NCI-H2196 (cell line): ENCODE measurements at regions not wholly inside any gene's neighbourhood (a gene's known extent, or its start where the extent isn't known, plus 50 kb on each side); places are given as distances from the start of the nearest gene placed in this dataset.

Experiments used
- DNase-seq: peaks from one replicate; lab custom pipeline; 2025; ENCODE audit not compliant: unreplicated experiment; lab: John Stamatoyannopoulos, UW

DNA sequence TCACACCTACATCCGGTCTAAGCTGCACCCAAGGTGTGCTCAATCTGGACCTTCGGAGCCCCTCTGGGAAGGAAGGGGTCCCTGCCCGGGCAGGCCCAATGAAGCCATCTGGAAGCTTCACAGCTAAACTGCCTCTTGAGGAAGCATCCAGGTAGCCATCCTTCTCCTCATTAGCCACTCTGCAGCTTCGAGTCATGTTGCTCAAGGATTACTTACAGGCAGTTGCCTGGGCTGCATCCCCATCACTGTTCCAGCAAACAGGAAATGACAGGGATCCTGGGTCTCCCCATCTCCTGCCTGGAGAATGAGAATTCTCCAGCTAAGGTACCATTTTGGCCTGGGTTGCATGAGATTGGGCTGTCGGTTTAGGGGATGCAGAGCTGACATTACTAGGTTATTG is 91.7 kb downstream of the ERMARD start:
- DNase-seq = no peak

DNA sequence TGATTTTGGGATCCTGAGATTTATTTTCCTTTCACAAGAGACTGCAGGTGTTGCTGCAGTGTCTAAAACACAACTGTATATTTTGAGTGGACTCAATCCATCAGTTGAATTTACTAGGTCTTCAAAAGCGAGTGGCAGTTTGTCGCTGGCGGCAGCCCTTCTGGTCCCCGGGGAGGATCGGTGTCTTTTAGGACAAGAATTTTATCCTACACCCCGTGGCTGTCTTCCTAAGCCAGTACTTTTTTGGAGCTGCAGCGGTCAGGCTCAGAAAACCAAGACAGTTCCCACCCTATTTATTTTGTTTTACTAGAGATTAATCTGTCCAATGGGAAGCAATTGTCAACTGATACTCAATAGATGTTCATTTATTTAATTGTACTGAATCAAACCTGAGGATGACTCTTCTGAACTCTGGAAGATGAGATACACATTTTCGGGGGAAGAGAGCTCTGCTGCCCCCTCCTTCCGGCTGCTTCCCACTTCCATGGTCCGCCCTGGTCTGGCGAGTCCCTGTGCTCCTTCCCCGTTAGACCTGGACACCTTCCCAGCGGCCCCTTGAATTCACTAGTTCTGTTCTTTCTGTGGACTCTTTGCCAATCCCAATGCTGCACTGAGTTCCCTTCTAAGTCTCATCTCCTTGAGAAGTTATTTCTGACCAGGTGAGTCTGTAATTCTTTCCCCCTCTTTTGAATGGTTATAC is 90.6 kb downstream of the ERMARD start:
- no peak for DNase-seq

DNA sequence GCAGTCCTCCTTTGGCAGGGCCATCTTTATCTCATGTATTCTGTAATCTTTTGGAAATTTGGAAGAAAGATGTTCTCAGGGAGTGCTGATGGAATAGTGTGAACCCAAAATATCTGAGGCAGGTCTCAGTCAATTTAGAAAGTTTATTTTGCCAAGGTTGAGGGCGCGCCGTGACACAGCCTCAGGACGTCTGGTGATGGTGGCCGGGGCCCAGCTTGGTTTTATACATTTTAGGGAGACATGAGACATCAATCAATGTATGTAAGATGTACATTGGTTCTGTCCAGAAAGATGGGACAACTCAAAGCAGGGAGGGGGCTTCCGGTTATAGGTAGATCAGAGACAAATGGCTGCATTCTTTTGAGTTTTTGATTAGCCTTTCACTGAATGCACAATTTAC is 89.8 kb downstream of the ERMARD start:
- DNase-seq = no peak

DNA sequence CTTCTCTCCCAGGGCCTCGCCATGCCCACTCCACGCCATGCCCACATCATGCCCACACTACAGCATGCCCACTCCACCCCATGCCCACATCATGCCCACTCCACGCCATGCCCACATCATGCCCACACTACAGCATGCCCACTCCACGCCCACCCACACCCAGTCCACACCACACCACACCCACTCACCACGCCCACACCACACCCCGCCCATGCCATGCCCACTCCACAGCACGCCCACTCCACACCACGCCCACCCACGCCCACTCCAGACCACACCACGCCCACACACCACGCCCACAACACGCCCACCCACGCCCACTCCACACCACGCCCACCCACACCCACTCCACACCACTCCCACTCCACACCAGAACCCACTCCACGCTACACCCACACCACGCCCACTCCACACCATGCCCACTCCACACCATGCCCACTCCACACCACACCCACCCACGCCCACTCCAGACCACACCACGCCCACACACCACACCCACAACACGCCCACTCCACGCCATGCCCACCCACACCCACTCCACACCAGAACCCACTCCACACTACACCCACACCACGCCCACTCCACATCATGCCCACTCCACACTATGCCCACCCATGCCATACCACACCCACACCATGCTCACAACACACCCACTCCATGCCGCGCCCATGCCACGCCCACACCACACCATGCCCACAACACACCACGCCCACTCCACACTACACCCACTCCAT is 88.6 kb downstream of the ERMARD start:
- DNase-seq = no peak

DNA sequence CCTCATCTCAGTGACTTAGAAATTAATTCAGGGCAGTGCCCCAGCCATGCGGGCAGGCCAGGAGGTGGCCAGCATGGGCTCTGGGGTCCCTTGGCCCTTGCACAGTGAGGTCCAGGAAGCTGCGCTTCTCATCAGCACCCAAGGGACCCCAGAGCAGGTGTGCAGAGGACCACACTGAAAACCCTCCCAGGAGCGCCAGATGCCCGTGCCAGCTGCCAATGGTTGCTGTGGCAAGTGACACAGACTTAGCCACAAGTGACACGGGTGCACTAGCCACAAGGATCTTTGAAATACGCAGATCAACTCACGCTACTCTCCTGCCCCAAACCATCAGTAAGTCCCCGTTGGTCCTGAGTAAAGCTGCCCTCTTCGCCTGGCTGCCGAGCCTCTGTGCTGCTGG is 88.1 kb downstream of the ERMARD start:
- no peak for DNase-seq

DNA sequence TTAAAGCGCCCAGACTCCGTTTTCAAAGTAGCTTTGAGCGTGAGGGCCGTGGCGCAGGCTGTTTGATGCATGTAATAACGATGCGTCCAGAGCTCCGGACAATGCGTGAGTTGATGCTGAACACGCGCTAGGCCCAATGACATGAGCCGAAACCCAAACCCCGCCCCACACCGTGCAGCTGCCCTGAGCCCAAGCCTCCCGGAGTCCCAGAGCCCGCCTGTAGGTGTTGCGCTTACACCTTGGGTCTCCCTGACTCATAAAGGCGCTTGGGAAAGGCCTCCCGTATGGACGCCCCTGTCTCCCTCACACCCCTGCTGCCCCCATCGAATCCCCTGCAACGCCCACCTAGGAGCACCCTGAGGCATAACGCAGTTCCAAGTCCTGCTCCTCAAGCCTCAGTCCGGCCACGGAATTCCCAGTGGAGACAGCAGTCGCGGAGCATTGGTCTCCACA is 87.6 kb downstream of the ERMARD start:
- no peak for DNase-seq

DNA sequence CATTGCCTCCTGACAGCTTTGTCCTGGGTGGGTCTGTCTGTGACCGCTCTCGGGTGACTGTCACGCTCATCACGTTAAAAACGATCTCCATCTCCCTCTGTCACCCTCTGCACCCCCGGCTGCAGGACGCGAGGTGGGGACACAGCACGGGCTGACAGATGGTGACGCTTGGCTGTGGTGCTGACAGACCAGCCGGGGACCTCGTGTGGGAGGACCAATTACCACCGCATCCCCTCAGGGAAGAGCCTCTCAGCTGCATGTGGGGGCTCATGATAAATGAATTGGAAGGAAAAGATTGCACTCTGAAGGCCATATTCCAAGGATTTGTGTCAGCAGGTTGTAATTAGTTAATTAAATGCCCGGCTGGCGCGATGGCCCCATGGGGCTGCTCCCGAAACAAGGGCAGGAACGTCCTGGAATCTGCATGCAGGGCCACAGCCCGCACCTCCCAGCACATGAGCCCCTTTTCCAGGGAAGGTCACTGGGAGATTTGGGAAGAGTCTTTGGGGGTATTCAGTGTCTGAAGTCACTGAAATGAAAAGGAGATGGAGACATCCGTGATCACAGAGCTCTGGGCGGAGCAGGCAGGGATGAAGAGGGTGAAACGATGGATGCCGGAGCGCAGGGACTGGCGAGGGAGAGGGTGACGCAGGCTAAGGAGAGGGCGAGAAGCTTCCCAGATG is 87.1 kb downstream of the ERMARD start:
- DNase-seq = no peak

DNA sequence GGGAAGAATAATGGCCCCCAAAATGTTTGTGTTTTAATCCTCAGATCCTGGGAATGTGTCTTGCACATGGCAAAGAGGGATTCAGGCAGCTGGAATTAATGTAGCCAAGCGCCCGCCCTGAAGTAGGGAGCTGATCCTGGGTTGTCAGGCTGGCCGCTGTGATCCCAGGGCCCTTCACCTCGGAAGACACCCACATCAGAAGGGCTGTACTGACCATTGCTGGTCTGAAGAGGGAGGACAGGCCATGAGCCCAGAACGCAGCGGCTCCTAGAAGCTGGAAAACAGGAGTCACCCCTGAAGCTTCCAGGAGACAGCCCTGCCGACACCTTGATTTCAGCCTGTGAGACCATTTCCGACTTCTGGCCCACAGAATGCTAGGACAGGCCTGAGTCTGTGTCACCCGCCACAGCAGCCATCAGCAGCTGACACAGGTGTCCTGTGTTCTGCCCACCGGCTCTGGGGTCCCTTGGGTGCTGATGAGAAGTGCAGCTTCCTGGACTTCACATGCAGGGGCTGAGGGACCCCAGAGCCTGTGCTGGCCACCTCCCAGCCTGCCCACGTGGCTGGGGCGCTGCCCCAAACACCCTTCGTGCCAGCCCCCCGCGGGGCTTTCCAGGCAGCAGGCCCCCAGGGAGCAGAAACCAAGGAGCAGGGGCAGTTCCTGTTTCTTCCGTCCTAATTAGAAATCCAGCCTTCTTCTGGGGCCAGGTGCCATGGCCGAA is 86.3 kb downstream of the ERMARD start:
- DNase-seq = no peak

DNA sequence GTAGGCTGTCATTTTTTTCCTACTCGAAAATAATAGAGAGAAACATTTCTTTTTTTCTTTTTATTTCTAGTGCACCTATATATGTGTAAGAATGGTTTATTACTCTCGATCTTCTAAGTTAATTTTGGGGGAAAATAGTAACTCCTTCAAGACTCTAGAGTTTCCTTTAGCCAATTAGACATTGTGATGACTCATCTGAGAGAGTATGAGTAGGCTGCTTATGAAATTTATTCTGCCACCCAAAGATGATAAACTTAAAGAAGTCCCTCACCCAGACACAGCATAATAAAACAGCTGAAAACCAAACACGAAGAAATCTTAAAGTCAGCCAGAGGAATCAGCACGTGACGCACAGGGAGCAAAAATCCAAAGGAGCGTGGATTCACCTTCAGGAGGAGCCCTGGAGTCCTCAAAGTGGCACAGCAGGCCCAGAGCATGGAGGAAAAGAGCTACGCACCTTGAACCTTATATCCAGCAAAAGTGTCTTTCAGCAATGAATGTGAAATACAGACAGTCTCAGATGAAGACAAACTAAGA is 81.9 kb downstream of the ERMARD start:
- no peak for DNase-seq

DNA sequence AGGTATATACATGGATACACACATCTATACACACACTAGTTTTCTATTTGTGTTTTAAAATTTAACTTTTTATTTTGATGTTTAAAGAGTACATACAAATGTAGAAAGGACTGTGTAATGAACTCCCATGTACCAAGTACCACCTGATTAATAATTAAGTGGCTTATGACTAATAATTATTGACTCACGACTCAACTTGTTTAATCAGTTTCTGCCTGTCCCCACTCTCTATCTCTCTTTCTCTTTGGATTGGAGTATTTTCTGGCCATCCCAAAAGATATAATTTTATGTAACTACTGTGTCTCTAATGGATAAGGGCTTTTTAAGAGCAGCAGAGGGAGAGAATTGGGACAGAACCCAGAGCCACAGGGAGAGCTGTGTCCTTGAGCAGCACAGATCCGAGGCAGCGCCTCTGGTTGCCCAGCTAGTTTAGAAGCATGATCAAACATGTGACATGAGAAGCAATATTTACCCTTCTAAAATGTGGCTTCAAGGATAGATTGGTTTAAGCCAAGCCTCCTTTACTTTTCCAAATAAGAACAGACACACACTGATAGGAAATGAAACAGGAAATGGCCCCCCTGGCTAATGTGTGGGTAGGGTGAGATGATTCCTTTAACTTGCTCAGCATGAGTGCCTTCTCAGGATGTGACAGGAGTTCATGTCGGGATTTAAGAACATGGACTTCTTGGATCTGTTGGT is 81.0 kb downstream of the ERMARD start:
- DNase-seq = no peak

DNA sequence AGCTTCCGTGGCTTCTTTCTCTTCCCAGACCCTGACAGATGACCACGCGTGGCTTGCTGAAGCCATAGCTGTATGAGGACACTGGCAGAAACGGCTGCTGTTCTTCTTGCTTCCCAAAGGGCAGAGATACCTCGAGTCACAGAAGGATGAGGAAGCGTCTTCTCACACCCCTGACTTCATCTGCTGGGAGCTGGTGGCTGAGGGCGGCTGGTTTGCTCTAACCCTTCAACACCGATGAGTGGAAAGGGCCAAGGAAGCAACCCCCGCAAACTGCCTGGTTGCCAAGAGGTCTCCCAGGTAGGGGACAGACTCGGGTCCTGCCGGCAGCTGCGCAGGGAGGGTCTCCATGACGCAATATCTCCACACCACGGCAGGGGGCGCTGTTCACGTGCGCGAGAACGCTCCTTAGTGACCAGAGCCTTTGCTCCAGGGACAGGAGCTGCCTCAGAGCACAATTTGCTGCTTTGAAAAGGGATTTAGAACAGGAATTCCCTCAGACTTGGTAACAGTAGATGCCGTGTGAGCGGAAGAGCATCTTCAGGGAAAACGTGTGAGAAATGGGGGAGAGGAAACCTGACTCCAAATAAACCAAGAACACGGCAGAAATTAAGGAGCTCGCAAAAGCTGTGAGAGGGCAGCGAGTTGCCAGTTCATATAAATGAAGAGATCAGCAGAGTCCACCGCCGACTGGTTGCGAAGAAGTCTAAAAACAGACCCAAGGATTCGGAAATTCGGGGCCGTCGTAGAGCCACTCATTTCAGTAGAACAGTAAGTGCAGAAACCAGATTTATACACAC is 80.2 kb downstream of the ERMARD start:
- DNase-seq = peak; percentile 61
